Ramos (cell line): ENCODE measurements at regions not wholly inside any gene's neighbourhood (a gene's known extent, or its start where the extent isn't known, plus 50 kb on each side); places are given as distances from the start of the nearest gene placed in this dataset.

Experiments used
- in situ Hi-C: fragments of 300-500 bp; cut with MboI; formaldehyde crosslinking; loops from one replicate; pipeline ENCODE4 v1.14.3; 2022; ENCODE audit warnings: low sequenced_read_pairs; ENCODE audit not compliant: unreplicated experiment

- in situ Hi-C loops = no loop called here
Observed at GRCh38 chr17:12421646-12422306, 243.9 kb upstream of the MYOCD start.

- in situ Hi-C loops = no loop called here
Observed at GRCh38 chr17:12422651-12423050, 243.0 kb upstream of the MYOCD start.

GRCh38 chr17:12423337-12423736 lies 242.4 kb upstream of the MYOCD start:
- in situ Hi-C loops = no loop called here

GRCh38 chr17:12429116-12429515 lies 236.6 kb upstream of the MYOCD start:
- in situ Hi-C loops = loop anchor here (25.0 kb wide), 1 partner anchor 92 kb away; no protein-coding TSS in a partner anchor

GRCh38 chr17:12431188-12431587 lies 234.5 kb upstream of the MYOCD start:
- in situ Hi-C loops = loop anchor here (25.0 kb wide), 1 partner anchor 94 kb away; no protein-coding TSS in a partner anchor

GRCh38 chr17:12438212-12438611 lies 227.5 kb upstream of the MYOCD start:
- in situ Hi-C loops = loop anchor here (25.0 kb wide), 1 partner anchor 101 kb away; no protein-coding TSS in a partner anchor

- in situ Hi-C loops = loop anchor here (25.0 kb wide), 1 partner anchor 102 kb away; no protein-coding TSS in a partner anchor
Observed at GRCh38 chr17:12438813-12439586, 226.7 kb upstream of the MYOCD start.

- in situ Hi-C loops = loop anchor here (25.0 kb wide), 1 partner anchor 108 kb away; no protein-coding TSS in a partner anchor
Observed at GRCh38 chr17:12445331-12445730, 220.4 kb upstream of the MYOCD start.

GRCh38 chr17:12457493-12457892 lies 208.2 kb upstream of the MYOCD start:
- in situ Hi-C loops = no loop called here

GRCh38 chr17:12459736-12460135 lies 206.0 kb upstream of the MYOCD start:
- in situ Hi-C loops = no loop called here

- in situ Hi-C loops = no loop called here
Observed at GRCh38 chr17:12463102-12463501, 202.6 kb upstream of the MYOCD start.

- in situ Hi-C loops = no loop called here
Observed at GRCh38 chr17:12472252-12473173, 193.2 kb upstream of the MYOCD start.

- in situ Hi-C loops = no loop called here
Observed at GRCh38 chr17:12478311-12478710, 187.4 kb upstream of the MYOCD start.

GRCh38 chr17:12485361-12485906 lies 180.3 kb upstream of the MYOCD start:
- in situ Hi-C loops = no loop called here

GRCh38 chr17:12489325-12489724 lies 176.4 kb upstream of the MYOCD start:
- in situ Hi-C loops = no loop called here

- in situ Hi-C loops = no loop called here
Observed at GRCh38 chr17:12492450-12492849, 173.2 kb upstream of the MYOCD start.

GRCh38 chr17:12505866-12506265 lies 159.8 kb upstream of the MYOCD start:
- in situ Hi-C loops = no loop called here

- in situ Hi-C loops = no loop called here
Observed at GRCh38 chr17:12507026-12507595, 158.6 kb upstream of the MYOCD start.

GRCh38 chr17:12509801-12510200 lies 155.9 kb upstream of the MYOCD start:
- in situ Hi-C loops = no loop called here

- in situ Hi-C loops = no loop called here
Observed at GRCh38 chr17:12510535-12510934, 155.2 kb upstream of the MYOCD start.
